B cell (primary cell): ENCODE measurements at regions not wholly inside any gene's neighbourhood (a gene's known extent, or its start where the extent isn't known, plus 50 kb on each side); places are given as distances from the start of the nearest gene placed in this dataset.

Experiments used
- ATAC-seq: fragments of 200-7000 bp; cut with Tn5 transposase; one replicate; pipeline ENCODE4 v1.10.0; 2021; ENCODE audit warnings: low read depth, mild to moderate bottlenecking, moderate number of reproducible peaks, moderate library complexity
- CTCF ChIA-PET: fragments of 350-600 bp; sonication (Branson Sonifier 250); formaldehyde crosslinking; loops from one replicate; lab custom pipeline; 2021; ENCODE audit warnings: antibody characterized with exemption, inconsistent platforms; lab: Charles Lee
- POLR2A ChIA-PET: fragments of 350-600 bp; sonication (Branson Sonifier 250); formaldehyde crosslinking; loops from one replicate; lab custom pipeline; 2021; ENCODE audit warnings: antibody characterized with exemption; lab: Charles Lee
- DNase-seq: peaks from one replicate; pipeline ENCODE4 v3.0.0; 2013
- H2AFZ ChIP-seq: 2 replicates; pipeline ENCODE4 v1.6.1; 2012; ENCODE audit warnings: mild to moderate bottlenecking, low read depth, low read length; ENCODE audit not compliant: insufficient read depth, poor library complexity, severe bottlenecking
- H3K27ac ChIP-seq, 2 donors: 1 replicate in 1 of 2; 2 replicates in 1 of 2; pipeline ENCODE4 v1.5.1; 2012 to 2013; ENCODE audit warnings: low read length in 2 of 2, mild to moderate bottlenecking in 2 of 2, moderate library complexity in 1 of 2
- H3K27me3 ChIP-seq, 4 experiments: fragments of 200-600 bp in 1 of 4; sonication (generic) in 1 of 4; replicated peaks in 1 of 4; 1 replicate in 2 of 4; 2 replicates in 2 of 4; pipeline versions ENCODE4 v1.6.1 to v1.7.0; 2013 to 2016; ENCODE audit warnings: low read length in 3 of 4, mild to moderate bottlenecking in 2 of 4, mixed read lengths in 1 of 4, moderate library complexity in 1 of 4; ENCODE audit not compliant: insufficient read depth in 4 of 4, control insufficient read depth in 3 of 4; ENCODE audit errors: control extremely low read depth in 1 of 4
- H3K36me3 ChIP-seq, 2 experiments: replicated peaks in 1 of 2; 1 replicate in 1 of 2; 2 replicates in 1 of 2; pipeline versions ENCODE4 v1.6.1 to v1.7.1; 2013; ENCODE audit warnings: low read length in 1 of 2; ENCODE audit not compliant: insufficient read depth in 2 of 2, control insufficient read depth in 1 of 2; ENCODE audit errors: control extremely low read depth in 1 of 2, extremely low read depth in 1 of 2
- H3K4me1 ChIP-seq, 2 donors: fragments of 200-600 bp in 1 of 2; sonication (generic) in 1 of 2; 1 replicate in 1 of 2; 2 replicates in 1 of 2; pipeline versions ENCODE4 v1.5.1 to v1.6.1; 2013 to 2017; ENCODE audit warnings: low read length in 2 of 2; ENCODE audit not compliant: control insufficient read depth in 2 of 2, insufficient read depth in 2 of 2
- H3K4me2 ChIP-seq: replicated peaks from 2 replicates; pipeline ENCODE3; 2012; ENCODE audit warnings: mild to moderate bottlenecking, low read depth, low read length; ENCODE audit not compliant: poor library complexity, severe bottlenecking
- H3K4me3 ChIP-seq, 5 experiments: fragments of 200-600 bp in 1 of 5; sonication (generic) in 1 of 5; 1 replicate in 3 of 5; 2 replicates in 2 of 5; pipeline versions ENCODE4 v1.5.1 to v1.7.0; 2011 to 2016; ENCODE audit warnings: low read length in 4 of 5, mild to moderate bottlenecking in 4 of 5, low read depth in 2 of 5, control low read depth in 1 of 5, moderate library complexity in 1 of 5; ENCODE audit not compliant: insufficient read depth in 1 of 5; ENCODE audit errors: control extremely low read depth in 1 of 5, extremely low read depth in 1 of 5
- H3K79me2 ChIP-seq: fragments of 200-600 bp; sonication (generic); one replicate; pipeline ENCODE4 v1.6.0; 2016; ENCODE audit warnings: low read length; ENCODE audit not compliant: control insufficient read depth, insufficient read depth
- H3K9ac ChIP-seq: fragments of 200-600 bp; sonication (generic); 2 replicates; pipeline ENCODE4 v1.6.1; 2017; ENCODE audit warnings: mild to moderate bottlenecking, low read length, moderate library complexity
- H3K9me3 ChIP-seq, 3 donors: one replicate each; pipeline versions ENCODE4 v1.6.1 to v1.7.1; 2013; ENCODE audit warnings: low read length in 2 of 3; ENCODE audit not compliant: control insufficient read depth in 2 of 3, insufficient read depth in 1 of 3; ENCODE audit errors: control extremely low read depth in 1 of 3
- H4K20me1 ChIP-seq: 2 replicates; pipeline ENCODE4 v1.6.0; 2012; ENCODE audit warnings: mild to moderate bottlenecking, low read length; ENCODE audit not compliant: insufficient read depth, control insufficient read depth, poor library complexity, severe bottlenecking
- H3K27ac Mint-ChIP-seq: one replicate; pipeline ENCODE4 v1.8.0; 2021; ENCODE audit warnings: mixed read lengths
- H3K27me3 Mint-ChIP-seq: one replicate; pipeline ENCODE4 v1.8.0; 2021; ENCODE audit warnings: mixed read lengths
- H3K4me1 Mint-ChIP-seq: one replicate; pipeline ENCODE4 v1.8.0; 2021; ENCODE audit warnings: mixed read lengths
- H3K4me3 Mint-ChIP-seq: one replicate; pipeline ENCODE4 v1.8.0; 2021; ENCODE audit warnings: mixed read lengths
- H3K9me3 Mint-ChIP-seq: one replicate; pipeline ENCODE4 v1.8.0; 2022; ENCODE audit warnings: mixed read lengths; ENCODE audit not compliant: insufficient read depth
- CTCF ChIP-seq: fragments of 200-600 bp; IDR thresholded peaks from one replicate; pipeline ENCODE4 v1.8.0; 2022; ENCODE audit warnings: antibody characterized with exemption, mild to moderate bottlenecking
- EZH2 ChIP-seq: IDR thresholded peaks from 2 replicates; pipeline ENCODE4 v1.6.1; 2012; ENCODE audit warnings: borderline replicate concordance, low read depth, mild to moderate bottlenecking, moderate library complexity, low read length; ENCODE audit not compliant: insufficient read depth, poor library complexity, severe bottlenecking
- WGBS: methylation state at CpG from one replicate; pipeline ENCODE4 v1.1.5; 2013; ENCODE audit warnings: missing lambda C conversion rate; ENCODE audit not compliant: insufficient coverage; 5-methylcytosine and 5-hydroxymethylcytosine counted together
- intact Hi-C: fragments of 100-400 bp; cut with micrococcal nuclease; formaldehyde crosslinking; loops from one replicate; pipeline ENCODE4 v1.10.0; 2022

GRCh38 chr12:88650715-88651114, 70.4 kb upstream of the KITLG start:
- H3K4me1 Mint-ChIP-seq: no peaks in the 10 kb centered on the region
- H3K27ac ChIP-seq: no peak overlapping the region
- ChIA-PET CTCF (no interaction called here), POLR2A (no interaction called here)
- H3K4me3 Mint-ChIP-seq: no peak overlapping the region
- DNase-seq (no peak), ATAC-seq (no peak)
- H3K27me3 Mint-ChIP-seq: no peaks in the 10 kb centered on the region
- intact Hi-C loops: no loop called here
- H3K9me3 ChIP-seq: no peaks in the 10 kb centered on the region
- H3K4me3 ChIP-seq: no peak overlapping the region
- no peaks in the 10 kb centered on the region for H3K79me2 ChIP-seq
- H3K4me1 ChIP-seq: no peaks in the 10 kb centered on the region
- H3K9me3 Mint-ChIP-seq: no peaks in the 10 kb centered on the region
- H3K4me2 ChIP-seq: no peak overlapping the region
- TF ChIP-seq EZH2 (no peak), CTCF (no peak)
- no peaks in the 10 kb centered on the region for H4K20me1 ChIP-seq
- no peaks in the 10 kb centered on the region for H3K36me3 ChIP-seq
- no peak overlapping the region for H3K27ac Mint-ChIP-seq
- H3K27me3 ChIP-seq: no peaks in the 10 kb centered on the region
- H3K9ac ChIP-seq: no peak overlapping the region
- no peak overlapping the region for H2AFZ ChIP-seq

DNA sequence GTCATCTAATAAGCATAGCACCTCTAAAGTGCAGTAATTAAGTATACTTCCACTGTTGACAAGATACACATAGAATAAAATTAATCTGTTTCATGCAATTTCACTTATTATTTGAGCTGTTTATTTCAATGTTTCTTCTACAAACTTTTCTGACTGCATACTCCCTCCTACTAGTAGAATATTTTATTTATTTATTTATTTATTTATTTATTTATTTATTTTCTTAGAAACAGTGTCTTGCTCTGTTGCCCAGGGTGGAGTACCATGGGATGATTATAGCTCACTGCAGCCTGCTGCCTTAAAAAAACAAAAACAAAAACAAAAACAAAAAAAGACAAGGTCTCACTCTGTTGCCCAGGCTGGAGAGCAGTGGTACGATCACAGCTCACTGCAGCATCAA, 68.4 kb upstream of the KITLG start:
- Mint-ChIP-seq H3K9me3 (no peaks in the 10 kb centered on the region), H3K4me1 (no peaks in the 10 kb centered on the region), H3K4me3 (no peak overlapping the region), H3K27me3 (no peaks in the 10 kb centered on the region), H3K27ac (no peak overlapping the region)
- ATAC-seq: no peak
- ChIA-PET POLR2A (no interaction called here), CTCF (no interaction called here)
- Histone ChIP-seq H3K4me1 (no peaks in the 10 kb centered on the region), H3K36me3 (no peaks in the 10 kb centered on the region), H3K79me2 (no peaks in the 10 kb centered on the region), H3K4me3 (no peak overlapping the region), H4K20me1 (no peaks in the 10 kb centered on the region), H3K9me3 (no peaks in the 10 kb centered on the region), H3K4me2 (no peak overlapping the region), H3K27me3 (no peaks in the 10 kb centered on the region), H3K9ac (no peak overlapping the region), H3K27ac (no peak overlapping the region), H2AFZ (no peak overlapping the region)
- TF ChIP-seq CTCF: no peak
- no peak for TF ChIP-seq EZH2
- DNase-seq: no peak
- intact Hi-C loops: no loop called here
- WGBS: 67% methylated on average over 1 of the region's 1 CpG
